ENCODE measurements at regions not wholly inside any gene's neighbourhood (a gene's known extent, or its start where the extent isn't known, plus 50 kb on each side); places are given as distances from the start of the nearest gene placed in this dataset.

- no peaks in the 10 kb centered on the region for H3K27me3 ChIP-seq (ENCODE audit: control insufficient read depth in 2 of 2, insufficient read depth in 2 of 2, low read length in 2 of 2)
- 82% methylated on average over 6 of the region's 12 CpGs for WGBS (ENCODE audit: insufficient coverage)
- H3K9ac ChIP-seq (ENCODE audit: insufficient read depth, low read length, poor library complexity, severe bottlenecking), result no peak overlapping the region
- TF ChIP-seq CTCF (IDR thresholded peaks at IDR 0.05), result no peak
- no peak overlapping the region for H3K4me2 ChIP-seq (replicated peaks; ENCODE audit: extremely low read depth, low read length, poor library complexity, severe bottlenecking)
- no peaks in the 10 kb centered on the region for H3K9me3 ChIP-seq (replicated peaks in 1 of 2; ENCODE audit: control insufficient read depth in 1 of 2, insufficient read depth in 1 of 2, low read length in 2 of 2)
- H3K9me3 Mint-ChIP-seq, result peaks cover 0 to 4% (median 0%) of the 10 kb centered on the region in 7 donors
- peak overlapping the region in 1 of 2 donors; percentile 59 for H3K4me3 Mint-ChIP-seq
- no peaks in the 10 kb centered on the region for H4K20me1 ChIP-seq (ENCODE audit: insufficient read depth, low read length)
- no peaks in the 10 kb centered on the region for H3K79me2 ChIP-seq (ENCODE audit: insufficient read depth, low read length)
- H3K27ac ChIP-seq (ENCODE audit: low read depth in 1 of 2, low read length in 2 of 2), result no peak overlapping the region
- no peak overlapping the region for H2AFZ ChIP-seq (ENCODE audit: insufficient read depth, low read depth, low read length, poor library complexity, severe bottlenecking)
- peaks cover 0 to 6% of the 10 kb centered on the region in 2 donors for H3K4me1 ChIP-seq (ENCODE audit: control insufficient read depth in 1 of 2, insufficient read depth in 2 of 2, low read length in 2 of 2)
- H3K4me3 ChIP-seq (replicated peaks in 1 of 3; ENCODE audit: low read depth in 2 of 3, low read length in 3 of 3), result no peak overlapping the region
- H3K27ac Mint-ChIP-seq, result no peak overlapping the region
- no peaks in the 10 kb centered on the region for H3K36me3 Mint-ChIP-seq
- H3K4me1 Mint-ChIP-seq, result peaks cover 5% of the 10 kb centered on the region
- no peak for DNase-seq
- intact Hi-C loops (cut with micrococcal nuclease), result loop anchor here (5.0 kb wide), 1 partner anchor 639 kb away; no protein-coding TSS in a partner anchor
- no peaks in the 10 kb centered on the region for H3K36me3 ChIP-seq (replicated peaks in 1 of 2; ENCODE audit: control insufficient read depth in 1 of 2, insufficient read depth in 2 of 2, low read length in 2 of 2)
- H3K27me3 Mint-ChIP-seq (ENCODE audit: low read depth in 3 of 3), result peaks cover 6 to 16% (median 12%) of the 10 kb centered on the region in 3 donors
These were observed 73.3 kb downstream of the CXCL12 start for GRCh38 chr10:44311563-44312051.

DNA sequence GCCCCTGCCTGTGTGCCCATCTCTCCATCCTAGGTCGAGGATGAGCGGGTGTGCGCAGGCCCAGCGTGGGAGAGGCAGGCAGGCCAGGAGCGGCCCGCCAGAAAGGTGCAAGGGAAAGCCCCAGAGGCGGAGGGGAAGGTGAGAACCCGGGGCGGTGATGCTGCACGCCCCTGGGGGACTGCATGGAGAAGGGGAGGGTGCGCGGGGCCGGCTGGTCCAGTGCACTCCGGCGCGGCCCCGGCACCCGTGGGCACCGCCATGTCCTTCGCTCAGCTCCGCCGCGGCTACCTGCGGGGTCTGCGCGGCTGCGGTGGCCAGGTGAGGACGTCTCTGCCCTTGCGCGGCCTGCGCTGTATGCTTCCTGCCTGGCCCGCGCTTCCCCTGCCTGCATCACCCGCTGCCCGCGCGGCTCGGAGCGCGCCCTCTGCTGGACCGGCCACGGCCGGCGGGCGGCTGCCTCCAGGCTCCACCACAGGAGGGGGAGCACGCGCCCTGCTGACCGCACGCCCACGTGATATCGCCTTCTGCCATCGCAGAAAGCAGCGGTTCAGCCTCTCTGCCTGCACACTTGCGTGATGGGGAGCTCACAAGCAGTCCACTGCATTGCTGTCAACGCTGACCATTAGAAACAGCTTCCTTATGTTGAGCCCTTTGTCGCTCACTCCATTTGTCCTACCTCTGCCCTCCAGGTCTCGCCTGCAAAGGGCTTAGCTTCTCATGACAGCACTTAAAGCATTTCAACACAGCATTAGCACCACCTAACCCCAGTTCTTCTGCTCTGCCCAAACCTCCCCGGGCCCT lies 73.9 kb downstream of the CXCL12 start:
- H3K4me2 ChIP-seq (replicated peaks; ENCODE audit: extremely low read depth, low read length, poor library complexity, severe bottlenecking), result peak overlapping the region; percentile 46
- Mint-ChIP-seq H3K36me3 (no peaks in the 10 kb centered on the region), H3K27me3 (ENCODE audit: low read depth in 3 of 3) (peaks cover 5 to 16% (median 12%) of the 10 kb centered on the region in 3 donors), H3K4me3 (peak overlapping the region in 1 of 2 donors; percentile 59), H3K9me3 (no peaks in the 10 kb centered on the region), H3K4me1 (peaks cover 5% of the 10 kb centered on the region), H3K27ac (no peak overlapping the region)
- H3K4me3 ChIP-seq (replicated peaks in 1 of 3; ENCODE audit: low read depth in 2 of 3, low read length in 3 of 3), result no peak overlapping the region
- no peaks in the 10 kb centered on the region for H3K27me3 ChIP-seq (ENCODE audit: control insufficient read depth in 2 of 2, insufficient read depth in 2 of 2, low read length in 2 of 2)
- H3K9me3 ChIP-seq (replicated peaks in 1 of 2; ENCODE audit: control insufficient read depth in 1 of 2, insufficient read depth in 1 of 2, low read length in 2 of 2), result no peaks in the 10 kb centered on the region
- H3K79me2 ChIP-seq (ENCODE audit: insufficient read depth, low read length), result no peaks in the 10 kb centered on the region
- H4K20me1 ChIP-seq (ENCODE audit: insufficient read depth, low read length), result no peaks in the 10 kb centered on the region
- intact Hi-C loops (cut with micrococcal nuclease), result loop anchor here (5.0 kb wide), 1 partner anchor 639 kb away; no protein-coding TSS in a partner anchor
- 11% methylated on average over 52 of the region's 58 CpGs for WGBS (ENCODE audit: insufficient coverage)
- peak; percentile 27 to 63 (median 32) for DNase-seq
- no peaks in the 10 kb centered on the region for H3K36me3 ChIP-seq (replicated peaks in 1 of 2; ENCODE audit: control insufficient read depth in 1 of 2, insufficient read depth in 2 of 2, low read length in 2 of 2)
- H3K4me1 ChIP-seq (ENCODE audit: control insufficient read depth in 1 of 2, insufficient read depth in 2 of 2, low read length in 2 of 2), result peaks cover 0 to 6% of the 10 kb centered on the region in 2 donors
- H2AFZ ChIP-seq (ENCODE audit: insufficient read depth, low read depth, low read length, poor library complexity, severe bottlenecking), result peak overlapping the region; percentile 50
- TF ChIP-seq CTCF (IDR thresholded peaks at IDR 0.05), result peak; percentile 80
- H3K9ac ChIP-seq (ENCODE audit: insufficient read depth, low read length, poor library complexity, severe bottlenecking), result no peak overlapping the region
- no peak overlapping the region for H3K27ac ChIP-seq (ENCODE audit: low read depth in 1 of 2, low read length in 2 of 2)
